Stimulated activated CD4-positive, alpha-beta T cell treated with anti-CD3 and anti-CD28 coated beads, Interleukin-12 subunit alpha, Interleukin-12 subunit beta, amount 100 ng/mL, for 24 hours (primary cell): ENCODE measurements at regions not wholly inside any gene's neighbourhood (a gene's known extent, or its start where the extent isn't known, plus 50 kb on each side); places are given as distances from the start of the nearest gene placed in this dataset.
"Not testable (repeated sequence)": the region's sequence is repeated elsewhere in the genome, so short reads cannot be mapped to it uniquely, and the experiment has no call there.

Source experiments
- DNase-seq, 2 experiments: peaks; one replicate each; pipeline ENCODE4 v3.0.0-alpha.2; 2020; ENCODE audit warnings: low read depth in 2 of 2

- DNase-seq = peak in 1 of 2 experiments; percentile 15
Measured at GRCh38 chr2:87315183-87315902, 293.7 kb upstream of the PLGLB1 start.

GRCh38 chr2:87317193-87317592 lies 295.5 kb upstream of the PLGLB1 start:
- DNase-seq = not testable (repeated sequence)

GRCh38 chr2:87318814-87319491 lies 297.3 kb upstream of the PLGLB1 start:
- DNase-seq = not testable (repeated sequence)

GRCh38 chr2:87319705-87320104 lies 298.1 kb upstream of the PLGLB1 start:
- not testable (repeated sequence) for DNase-seq

DNA sequence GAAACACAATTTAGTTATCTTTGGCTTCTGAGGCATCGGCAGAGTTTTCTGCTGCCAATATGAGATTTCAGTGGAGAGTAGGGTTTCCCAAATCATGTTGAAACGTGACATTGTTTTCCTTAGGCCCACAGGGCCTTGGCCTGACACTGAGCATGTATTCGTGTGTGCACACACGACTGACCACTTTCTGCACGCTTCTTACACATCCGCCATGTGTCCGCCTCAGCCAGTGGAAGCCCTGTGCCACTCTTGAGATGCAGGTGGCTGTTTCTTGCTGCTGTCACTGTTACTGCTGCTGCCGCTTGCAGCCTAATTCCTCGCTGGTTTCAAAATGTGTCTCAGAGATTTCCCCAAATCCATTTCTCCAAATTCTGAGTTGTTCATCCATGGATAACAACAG lies 299.6 kb upstream of the PLGLB1 start:
- DNase-seq = not testable (repeated sequence)

DNA sequence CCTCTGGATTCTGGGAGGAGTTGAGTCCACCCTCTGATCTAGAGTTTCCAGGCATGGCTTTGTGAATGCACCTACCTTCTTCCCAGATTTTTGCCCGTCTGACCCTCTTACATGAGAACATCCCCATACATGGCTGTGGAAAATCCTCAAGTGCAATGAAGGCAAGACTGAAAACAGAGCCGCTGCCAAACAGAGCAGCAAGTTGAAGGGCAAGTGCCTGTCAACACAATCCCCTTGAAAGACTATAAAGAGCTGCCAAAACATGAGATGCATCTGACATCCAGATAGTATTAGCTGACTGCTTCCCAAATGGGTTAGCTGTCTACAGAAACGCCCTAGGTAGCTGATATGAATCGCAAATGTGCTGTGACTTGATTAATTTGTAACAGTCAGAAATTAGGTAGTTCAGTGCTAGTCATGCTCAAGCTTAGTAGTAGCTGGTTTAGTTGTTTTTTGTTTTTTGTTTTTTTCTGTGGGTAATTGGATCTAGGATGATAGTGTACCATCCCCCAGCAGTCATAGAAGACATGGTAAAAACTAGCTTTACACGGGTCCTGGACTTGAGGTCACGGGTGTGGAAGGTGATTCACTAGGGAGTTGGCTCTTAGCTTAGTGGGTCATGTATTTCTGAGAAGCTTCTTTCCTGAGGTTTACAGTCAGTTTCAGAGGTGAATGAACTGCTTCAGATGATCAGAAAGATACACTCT lies 302.8 kb upstream of the PLGLB1 start:
- not testable (repeated sequence) for DNase-seq

GRCh38 chr2:87325042-87325910 lies 303.6 kb upstream of the PLGLB1 start:
- not testable (repeated sequence) for DNase-seq

DNA sequence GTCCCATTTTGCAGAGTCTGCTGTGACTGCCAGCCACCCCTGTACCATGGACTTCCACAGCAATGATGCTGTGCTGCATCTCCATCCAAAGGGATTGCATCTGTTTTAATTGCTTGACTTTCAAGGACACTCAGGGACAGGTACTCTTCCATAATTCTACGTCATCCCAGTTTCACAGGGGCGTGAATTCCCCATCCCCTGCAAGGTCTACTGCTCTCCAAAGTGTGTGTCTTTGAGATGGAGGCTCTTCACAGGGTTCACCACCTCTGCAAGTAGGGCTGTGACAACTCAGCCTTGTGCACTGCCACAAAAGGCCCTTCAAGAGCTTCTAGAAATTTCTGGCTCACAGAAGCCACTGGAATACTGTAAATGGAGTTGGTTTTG lies 304.3 kb upstream of the PLGLB1 start:
- not testable (repeated sequence) for DNase-seq

DNA sequence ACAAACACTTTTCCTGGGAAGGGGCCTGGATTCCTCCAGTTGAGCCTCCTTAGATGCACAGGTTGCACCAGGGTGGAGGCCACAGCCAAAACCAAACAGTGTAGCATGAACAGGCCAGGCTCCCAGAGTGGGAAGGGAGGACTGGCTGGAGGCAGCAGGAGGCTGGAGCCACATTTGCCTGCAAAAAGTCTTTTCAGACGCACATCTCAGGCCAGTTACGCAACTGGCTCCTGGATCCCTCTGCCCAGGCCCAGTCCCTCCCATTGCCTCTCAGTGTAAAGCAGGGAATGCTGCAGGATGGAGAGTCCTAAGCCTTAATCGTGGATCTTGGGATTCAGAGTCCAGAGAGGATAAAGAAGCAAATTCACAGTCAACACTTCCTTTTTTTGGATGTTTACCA lies 305.1 kb upstream of the PLGLB1 start:
- DNase-seq = not testable (repeated sequence)

- DNase-seq = not testable (repeated sequence)
Measured at GRCh38 chr2:87327648-87328371, 306.2 kb upstream of the PLGLB1 start.

- not testable (repeated sequence) for DNase-seq
Measured at GRCh38 chr2:87329529-87329928, 307.9 kb upstream of the PLGLB1 start.

DNA sequence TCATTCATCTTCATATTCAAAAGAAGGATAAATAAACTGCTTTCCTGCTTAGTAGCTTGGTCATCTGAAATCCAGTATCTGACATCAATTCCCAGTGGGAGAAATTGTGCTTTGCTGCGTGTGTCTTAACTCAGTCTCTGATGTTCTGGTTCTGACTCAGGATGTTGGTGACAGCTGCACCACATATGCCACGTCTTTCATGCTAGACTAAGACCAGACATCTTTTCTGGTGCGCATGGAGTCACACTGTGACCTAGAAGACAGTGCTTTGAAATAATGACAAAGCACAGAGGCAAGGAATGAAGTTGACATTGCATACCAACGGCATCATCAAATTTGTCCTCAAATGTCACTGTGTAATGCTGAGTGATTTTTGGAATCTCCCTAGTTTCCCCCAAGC lies 308.8 kb upstream of the PLGLB1 start:
- DNase-seq = not testable (repeated sequence)

GRCh38 chr2:87331940-87332583 lies 310.4 kb upstream of the PLGLB1 start:
- DNase-seq = not testable (repeated sequence)

DNA sequence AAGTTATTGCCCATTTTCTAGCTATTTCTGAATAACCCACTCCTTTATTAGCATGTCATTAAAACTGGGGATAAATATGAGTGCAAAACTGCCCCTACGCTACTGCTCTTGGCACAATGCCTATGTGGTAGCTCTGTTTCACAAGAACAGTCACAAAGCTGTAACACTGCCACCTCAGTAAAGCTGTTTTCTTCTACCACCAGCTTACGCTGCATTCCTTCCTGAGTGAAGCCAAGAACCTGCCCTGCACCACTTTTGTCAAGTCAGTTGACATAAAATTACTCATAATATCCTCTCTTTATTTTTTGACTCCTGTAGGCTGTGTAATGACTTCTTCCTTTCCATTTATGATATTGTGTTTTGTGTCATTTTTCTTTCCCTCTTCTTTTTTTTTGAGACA lies 313.2 kb upstream of the PLGLB1 start:
- DNase-seq = not testable (repeated sequence)

DNA sequence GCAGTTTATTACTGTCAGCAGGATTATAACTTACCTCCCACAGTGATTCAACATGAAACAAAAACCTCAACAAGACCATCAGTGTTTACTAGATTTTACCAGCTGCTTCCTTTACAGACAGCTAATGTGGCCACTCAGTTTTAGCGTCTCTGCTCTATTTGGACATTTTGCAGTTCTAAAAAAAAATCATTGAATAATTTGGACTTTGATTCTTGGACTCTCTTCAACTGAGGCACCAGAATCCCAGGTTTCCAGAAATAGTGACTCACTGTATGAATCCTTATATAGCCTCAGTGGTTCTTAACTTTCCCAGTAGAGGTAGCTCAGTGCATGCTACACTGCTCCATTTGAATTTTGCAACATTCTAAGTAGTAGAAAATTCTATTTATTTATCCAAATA lies 317.4 kb upstream of the PLGLB1 start:
- not testable (repeated sequence) for DNase-seq

GRCh38 chr2:87341601-87342014 lies 320.0 kb upstream of the PLGLB1 start:
- peak; percentile 41 to 51 for DNase-seq

- DNase-seq = not testable (repeated sequence)
Measured at GRCh38 chr2:87342175-87342574, 320.5 kb upstream of the PLGLB1 start.

- DNase-seq = not testable (repeated sequence)
Measured at GRCh38 chr2:87343347-87343746, 321.7 kb upstream of the PLGLB1 start.

DNA sequence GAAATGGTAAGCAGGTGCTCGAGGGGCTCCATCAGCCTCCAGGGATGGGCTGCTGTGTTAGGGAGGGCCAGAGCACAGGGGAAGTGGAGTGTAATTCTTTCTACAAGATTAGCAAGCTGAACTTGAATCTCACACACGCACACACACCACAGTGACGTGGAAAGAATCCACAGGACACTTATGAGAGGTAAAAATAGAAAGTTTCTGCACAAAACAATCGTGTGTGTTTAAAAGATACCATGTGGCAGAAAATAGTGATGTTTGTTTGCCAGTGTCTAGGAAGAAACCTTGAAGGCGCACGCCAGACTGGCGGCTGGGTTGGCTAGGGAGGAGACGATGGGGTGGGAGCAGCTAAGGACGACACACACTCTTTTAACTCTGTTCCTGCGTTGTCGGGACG lies 323.6 kb upstream of the PLGLB1 start:
- DNase-seq = not testable (repeated sequence)

- not testable (repeated sequence) for DNase-seq
Measured at GRCh38 chr2:87348556-87348955, 326.9 kb upstream of the PLGLB1 start.
